ENCODE measurements at regions not wholly inside any gene's neighbourhood (a gene's known extent, or its start where the extent isn't known, plus 50 kb on each side); places are given as distances from the start of the nearest gene placed in this dataset.

DNA sequence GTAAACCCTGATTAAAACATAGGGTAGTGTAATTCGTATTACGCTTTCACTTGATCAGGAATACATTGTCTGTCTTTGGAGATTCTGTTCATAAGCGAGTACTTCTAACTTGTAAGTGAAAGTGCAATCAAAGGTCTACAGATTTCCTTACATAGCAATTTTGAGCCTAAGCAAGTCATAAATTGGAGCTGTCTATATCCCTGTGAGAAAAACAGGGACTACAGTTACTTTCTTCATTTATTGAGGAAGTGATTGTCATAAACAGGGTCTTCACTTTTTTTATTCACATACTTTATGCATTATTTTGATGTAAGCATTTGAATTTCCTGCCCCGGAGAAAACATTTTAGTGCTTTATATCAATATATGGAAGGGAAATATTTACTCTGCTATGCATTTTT lies 670.4 kb downstream of the CBLN2 start:
- DNase-seq: no peak

DNA sequence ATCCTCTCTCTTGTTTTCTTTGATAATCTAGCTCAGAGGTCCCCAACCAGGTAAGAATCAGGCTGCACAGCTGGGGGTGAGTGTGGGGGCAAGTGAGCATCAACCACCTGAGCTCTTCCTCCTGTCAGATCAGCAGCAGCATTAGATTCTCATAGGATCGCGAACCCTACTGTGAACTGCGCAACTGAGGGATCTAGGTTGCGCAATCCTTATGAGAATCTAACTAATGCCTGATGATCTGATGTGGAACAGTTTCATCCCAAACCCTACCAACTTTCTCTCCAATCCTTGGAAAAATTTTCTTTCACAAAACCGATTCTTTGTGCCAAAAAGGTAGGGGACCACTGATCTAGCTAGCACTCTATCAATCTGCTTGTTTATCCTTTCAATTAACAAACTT lies 678.3 kb downstream of the CBLN2 start:
- no peak for DNase-seq

DNA sequence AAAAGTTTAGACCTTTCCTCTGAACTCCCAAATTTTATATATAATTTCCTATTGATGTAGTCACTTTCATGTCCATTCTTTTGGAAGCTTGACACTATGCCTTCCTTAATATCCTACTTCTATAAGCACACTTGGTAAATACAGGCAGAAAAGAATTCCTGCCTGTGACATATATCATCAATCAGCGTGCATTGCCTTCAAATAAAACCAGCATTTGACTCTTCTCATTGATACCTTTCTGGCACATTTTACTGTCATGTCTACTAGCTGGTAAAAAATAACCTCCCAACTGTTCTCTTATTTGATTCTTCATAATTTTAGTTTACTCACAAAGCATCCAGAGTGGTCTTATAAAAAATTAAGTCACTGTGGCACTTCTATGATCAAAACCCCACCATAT lies 693.5 kb downstream of the CBLN2 start:
- no peak for DNase-seq

DNA sequence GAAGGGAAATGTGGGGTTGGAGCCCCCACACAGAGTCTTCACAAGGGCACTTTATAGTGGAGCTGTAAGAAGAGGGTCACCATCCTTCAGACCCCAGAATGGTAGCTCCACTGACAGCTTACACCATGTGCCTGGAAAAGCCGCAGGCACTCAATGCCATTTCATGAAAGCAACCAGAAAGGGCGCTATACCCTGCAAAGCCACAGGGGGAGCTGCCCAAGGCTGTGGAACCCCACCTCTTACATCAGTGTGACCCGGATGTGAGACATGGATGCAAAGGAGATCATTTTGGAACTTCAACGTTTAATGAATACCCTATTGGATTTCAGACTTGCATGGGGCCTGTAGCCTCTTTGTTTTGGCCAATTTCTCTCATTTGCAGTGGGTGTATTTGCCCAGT lies 694.7 kb downstream of the CBLN2 start:
- DNase-seq: no peak

DNA sequence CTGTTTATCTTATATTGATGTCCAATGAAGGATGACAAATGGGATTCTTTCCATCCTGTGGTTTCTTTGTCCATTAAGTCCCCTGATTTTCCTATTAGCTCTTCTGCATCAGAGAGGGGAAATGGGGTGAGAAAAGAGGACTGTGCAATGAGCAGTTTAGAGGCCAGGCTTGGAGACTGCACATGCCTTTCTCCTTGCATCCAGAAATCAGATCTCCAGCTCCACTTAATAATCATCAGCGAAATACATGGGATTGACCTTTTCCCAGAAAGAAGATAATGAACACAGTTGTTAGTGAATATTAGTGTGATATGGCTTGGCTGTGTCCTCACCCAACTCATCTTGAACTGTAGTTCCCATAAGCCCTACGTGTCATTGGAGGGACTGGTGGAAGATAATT lies 697.4 kb downstream of the CBLN2 start:
- no peak for DNase-seq

DNA sequence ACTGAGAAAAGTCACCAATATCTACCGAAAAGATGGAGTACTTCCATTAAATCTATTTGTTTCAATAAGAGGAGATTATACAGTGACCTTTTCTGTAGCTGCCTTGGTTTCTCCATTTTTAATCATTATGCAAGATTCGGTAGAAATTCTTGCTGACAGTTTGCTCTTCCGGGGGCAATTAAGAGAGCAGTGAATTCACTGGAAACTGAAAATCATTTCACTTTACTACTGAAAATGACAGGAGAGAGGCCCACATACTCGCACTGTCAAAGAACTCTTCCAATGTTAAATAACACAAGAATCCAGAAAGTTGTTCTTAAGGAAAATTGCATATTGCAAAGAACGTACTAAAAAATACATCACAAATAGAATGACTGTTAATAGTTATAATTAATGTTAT lies 699.3 kb downstream of the CBLN2 start:
- DNase-seq: no peak

DNA sequence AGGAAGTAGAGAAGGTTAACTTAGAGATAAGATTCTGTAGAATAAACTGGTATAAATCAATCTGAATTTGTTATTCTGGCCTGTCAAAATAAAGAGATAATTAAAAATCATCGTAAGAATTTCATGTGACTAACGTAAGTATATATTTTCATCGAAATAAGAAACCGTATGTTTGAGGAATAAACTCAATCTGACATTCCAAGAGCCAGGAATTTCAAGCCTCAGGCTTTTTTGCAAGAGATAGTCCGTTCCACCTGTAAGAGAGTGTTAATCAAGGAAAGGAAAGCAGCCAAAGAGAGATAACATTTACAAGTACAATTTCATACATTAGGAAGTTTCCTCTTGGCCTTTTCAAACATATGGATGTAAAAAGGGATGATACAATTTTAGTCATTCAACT lies 701.5 kb downstream of the CBLN2 start:
- DNase-seq: no peak

DNA sequence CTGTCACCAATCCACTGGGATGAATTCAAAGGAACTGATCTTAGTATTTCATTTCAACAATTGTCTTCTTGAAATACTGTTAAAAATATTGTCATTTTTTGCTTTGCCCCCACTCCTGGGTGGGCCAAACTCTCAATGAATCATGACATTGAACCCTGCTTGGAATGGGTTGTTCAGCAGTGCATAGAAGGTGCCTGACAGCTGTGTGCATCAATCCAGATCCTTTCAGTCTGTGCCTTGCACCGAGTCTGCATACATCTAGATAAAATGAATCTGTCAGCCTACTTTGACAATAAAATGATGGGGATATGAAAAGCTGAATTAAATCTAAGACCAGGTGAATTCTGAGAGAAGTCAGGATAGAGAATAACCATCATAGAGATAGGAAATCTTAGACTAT lies 706.6 kb downstream of the CBLN2 start:
- DNase-seq: no peak

DNA sequence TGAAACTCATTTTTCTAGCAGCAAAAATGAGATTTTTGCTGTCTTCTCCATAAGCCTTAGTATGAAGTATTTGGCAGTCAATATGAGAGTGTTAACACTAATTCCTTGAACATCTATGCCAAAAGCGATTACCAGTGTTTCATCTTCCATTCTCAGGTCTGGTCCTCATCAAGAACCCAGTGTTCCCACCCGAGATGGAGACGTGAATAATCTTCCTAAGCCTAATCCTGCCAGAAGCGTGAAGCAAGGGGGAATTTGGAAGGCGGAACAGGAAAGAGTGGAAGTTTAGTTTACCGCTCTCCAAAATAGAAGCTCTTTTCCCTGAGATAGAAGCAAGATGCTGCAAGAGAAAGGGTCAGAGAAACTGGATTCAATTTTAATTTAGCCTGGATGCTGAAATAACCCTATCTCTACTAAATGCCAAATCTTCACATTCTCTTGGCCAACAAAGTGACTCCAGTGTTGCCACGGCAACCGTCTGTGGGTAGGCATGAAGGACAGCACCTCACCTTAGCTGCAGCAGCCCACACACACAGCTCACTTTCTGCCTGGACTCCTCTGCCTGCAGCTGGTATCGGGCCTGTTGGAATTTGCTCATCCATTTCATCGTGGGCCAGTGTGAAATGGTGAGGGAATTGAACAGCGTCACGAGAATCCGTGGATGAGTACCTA lies 711.1 kb downstream of the CBLN2 start:
- DNase-seq: no peak

DNA sequence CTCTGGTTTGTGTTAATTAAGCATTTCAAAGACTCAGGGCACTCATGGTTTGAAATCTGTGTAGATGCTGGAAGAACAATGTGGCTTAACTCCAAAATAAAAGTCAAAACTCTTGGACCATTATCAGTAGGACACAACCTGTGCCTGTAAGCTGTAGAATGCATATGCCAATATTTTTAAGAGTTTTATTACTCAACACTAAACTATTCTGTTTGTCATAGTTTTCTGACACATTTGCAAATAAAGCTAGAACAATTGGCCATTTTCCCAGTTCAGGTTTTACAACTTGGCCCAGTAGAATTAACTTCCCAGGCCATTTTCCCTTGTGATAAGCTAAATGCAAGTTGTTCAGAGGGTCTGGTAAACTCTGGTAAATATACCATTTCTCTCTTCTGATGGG lies 713.1 kb downstream of the CBLN2 start:
- no peak for DNase-seq

DNA sequence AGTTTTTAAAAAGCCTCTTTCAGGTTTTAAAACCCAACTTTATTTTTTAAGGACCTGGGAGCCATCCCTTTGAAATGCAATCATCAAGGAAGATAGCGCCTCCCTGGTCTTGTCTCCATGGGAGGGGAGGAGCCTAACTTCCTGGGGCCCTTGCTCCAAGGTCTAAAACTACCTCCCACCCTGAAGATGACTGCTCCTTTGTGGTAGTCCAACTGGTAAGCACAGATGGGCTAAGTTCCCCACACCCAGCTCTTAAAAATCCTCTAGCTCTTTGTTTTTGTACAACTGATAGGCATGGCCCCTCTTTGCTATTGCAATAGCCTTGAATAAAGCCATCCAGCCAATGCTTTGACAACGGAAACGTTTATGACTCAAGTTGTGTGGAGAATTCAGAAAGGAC lies 716.8 kb downstream of the CBLN2 start:
- no peak for DNase-seq

DNA sequence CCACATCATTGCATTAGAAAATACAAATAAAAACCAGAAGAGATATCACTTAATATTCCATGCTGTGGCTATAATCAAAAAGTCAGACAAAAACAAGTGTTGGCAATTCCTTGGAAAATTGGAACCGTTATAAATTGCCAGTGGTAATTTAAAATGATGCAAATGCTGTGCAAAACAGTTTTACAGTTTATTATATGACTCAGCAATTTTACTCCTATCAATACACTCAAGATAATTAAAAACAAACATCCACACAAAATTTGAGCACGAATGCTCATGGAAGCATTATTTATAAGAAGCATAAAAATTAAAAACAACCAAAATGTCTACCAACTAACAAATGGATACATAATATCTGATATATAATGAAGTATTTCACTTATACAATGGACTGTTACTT lies 728.8 kb downstream of the CBLN2 start:
- no peak for DNase-seq

DNA sequence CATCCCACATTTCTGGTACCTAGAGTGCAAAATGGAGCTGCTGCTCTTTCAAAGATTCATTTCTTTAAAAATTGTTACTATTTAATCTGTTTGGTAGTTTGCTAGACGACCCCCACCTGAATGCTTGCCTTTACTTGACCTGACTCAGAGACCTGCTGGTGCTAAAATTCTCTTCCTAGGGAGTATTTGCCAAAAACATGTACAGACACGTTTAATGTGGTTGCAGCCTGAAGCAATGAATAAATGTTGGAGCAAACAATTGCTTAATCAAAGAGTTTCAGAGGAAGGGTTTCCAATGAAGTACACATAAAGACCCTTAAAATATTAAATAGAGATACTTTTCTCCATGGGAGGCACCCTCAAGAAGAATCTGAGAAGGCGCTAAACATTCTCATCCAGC lies 734.4 kb downstream of the CBLN2 start:
- DNase-seq: no peak

DNA sequence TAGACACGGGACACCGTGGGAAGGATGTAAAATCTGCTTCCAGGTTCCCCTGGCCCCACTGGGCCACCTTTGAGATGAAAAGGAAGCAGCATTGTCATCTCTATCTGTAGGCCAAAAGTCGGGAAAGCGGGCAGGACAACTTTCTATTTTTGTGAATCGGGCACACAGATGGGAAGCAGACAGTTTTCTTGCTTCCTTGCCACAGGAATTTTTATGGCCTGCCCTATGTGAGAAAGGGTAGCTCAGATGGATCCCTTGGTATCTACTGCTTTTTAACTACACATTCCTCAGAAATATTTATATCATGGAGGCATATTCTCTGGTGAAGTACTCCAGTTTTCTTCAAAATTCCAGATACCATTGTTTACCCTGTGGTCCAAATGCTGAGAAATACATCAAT lies 735.5 kb downstream of the CBLN2 start:
- no peak for DNase-seq

DNA sequence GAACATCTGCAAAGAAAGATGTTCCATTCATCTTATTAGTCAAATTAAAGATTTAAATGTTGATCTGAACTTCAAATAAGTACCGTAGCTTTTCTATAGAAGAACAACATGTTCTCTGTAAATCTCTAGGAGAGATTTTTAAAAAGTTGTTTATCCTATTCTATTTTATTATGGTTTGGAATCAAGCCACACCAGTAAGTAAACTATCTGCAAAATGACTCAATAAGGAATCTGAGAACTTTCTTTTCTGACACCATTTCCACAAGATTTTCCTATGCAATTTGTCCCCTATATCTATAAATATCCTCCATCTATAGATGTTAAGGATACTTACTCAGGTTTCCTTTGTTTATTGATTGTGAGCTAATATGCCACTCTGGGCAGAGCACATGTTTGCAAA lies 736.6 kb downstream of the CBLN2 start:
- DNase-seq: no peak

DNA sequence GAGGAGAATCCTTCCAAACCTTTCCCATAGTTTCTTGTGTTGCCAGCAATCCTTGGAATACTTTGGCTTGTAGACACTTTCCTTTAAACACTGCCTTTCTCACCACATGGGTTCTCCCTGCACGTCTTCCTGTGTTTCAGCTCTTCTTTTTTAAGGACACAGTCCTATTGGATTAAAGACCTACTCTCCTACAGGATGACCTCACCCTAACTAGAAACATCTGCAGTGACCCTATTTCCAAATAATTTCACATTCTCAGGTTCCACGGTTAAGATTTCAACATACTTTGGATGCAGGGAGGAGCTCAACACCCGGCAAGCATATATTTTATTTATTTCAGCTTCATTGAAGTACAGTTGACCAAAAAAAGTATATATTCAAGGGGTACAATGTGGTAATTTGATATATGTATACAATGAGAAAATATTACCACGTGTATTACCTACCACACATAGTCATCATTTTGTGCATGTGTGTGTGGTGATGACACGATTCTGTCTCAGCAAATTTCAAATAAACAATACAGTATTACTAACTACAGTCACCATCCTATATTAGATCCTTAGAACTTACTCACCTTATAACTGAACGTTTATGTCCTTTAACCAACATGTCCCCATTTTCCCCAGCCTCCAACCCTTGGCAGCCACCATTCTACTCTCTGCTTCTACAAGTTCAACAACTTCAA lies 745.0 kb downstream of the CBLN2 start:
- DNase-seq: no peak

DNA sequence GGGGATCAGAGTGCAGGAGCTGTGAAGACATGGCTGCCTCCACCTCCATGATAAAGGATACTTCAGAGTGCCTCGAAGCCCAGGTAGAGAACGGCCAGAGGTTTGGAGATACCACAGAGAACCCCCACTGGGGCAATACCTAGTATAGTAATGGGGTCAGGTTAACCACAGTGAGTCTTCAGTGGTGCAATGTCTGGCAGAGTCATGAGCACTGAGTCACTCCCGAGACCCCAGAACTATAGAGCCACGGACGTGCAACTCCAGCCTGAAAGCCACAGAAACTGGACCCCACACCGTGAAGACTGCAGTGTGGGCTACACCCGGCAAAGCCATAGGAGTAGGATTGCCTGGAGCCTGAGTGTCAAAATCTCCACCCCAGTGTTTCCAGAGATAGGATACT lies 746.6 kb downstream of the CBLN2 start:
- no peak for DNase-seq

DNA sequence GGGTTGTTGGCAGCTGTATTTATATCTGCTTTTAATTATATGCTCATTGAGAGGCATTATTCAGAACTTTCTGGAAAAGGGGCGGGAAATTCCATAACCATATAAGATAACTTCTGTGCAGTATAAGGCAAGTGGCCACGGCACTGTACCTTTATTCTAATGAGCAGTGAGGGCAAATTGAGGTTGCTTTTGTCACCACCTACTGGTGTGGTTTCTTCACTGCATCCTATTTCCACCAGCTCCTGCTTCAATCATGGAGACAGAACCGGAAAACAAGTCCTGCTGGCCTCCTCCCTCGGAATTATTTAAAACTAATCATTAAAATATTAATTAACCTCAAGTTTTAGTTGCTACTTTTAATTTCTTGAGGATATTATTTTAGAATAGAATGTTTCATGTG lies 759.4 kb downstream of the CBLN2 start:
- DNase-seq: no peak

DNA sequence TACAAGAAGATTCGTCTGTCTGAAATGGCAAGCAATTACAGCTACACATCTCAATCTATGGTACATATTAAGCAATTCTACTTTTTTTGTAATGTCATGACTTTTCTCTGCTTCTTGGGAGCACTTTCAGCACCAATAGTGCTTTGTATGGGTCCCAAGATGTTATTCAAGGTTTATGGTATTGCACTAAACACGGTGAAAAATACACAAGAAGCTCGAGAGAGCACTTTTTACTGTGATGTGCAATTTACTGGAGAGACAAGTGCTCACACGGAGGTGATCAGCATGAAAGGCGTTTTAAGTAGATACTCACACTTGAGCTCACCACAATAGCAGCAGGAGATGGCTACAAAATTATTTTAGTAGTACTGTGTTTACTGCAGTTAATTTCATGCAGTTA lies 783.6 kb downstream of the CBLN2 start:
- DNase-seq: no peak

DNA sequence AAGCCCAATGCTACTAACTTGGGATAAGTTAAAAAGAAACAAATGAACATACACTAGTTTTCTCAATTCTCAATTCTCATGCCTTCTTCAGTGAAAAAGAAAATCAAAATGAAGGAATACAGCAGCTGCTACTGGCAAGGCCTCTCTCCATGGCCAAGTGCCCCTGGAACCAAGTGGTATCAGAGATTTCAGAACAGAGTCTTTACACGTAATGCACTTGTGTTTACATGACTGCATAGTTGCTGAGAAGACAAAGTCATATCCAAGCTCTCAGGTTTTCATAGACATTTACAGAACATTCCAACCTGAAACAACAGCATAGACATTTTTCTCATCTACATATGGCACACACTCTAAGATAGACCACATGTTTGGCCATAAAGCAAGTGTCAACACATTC lies 789.9 kb downstream of the CBLN2 start:
- no peak for DNase-seq

DNA sequence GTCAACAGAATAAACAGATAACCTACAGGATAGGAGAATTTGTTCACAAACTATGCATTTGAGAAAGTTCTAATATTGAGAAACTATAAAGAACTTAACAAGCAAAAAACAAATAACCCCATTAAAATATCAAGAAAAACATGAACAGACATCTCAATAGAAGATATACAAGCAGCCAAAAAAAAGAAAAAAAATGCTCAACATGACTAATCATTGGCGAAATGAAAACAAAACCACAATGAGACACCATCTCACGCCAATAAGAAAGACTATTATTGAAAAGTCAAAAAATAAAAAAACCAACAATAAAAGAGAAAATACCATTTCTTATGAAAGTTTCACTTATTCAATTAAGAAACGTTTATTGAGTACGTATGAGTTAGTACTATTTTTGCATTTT lies 800.5 kb downstream of the CBLN2 start:
- no peak for DNase-seq

DNA sequence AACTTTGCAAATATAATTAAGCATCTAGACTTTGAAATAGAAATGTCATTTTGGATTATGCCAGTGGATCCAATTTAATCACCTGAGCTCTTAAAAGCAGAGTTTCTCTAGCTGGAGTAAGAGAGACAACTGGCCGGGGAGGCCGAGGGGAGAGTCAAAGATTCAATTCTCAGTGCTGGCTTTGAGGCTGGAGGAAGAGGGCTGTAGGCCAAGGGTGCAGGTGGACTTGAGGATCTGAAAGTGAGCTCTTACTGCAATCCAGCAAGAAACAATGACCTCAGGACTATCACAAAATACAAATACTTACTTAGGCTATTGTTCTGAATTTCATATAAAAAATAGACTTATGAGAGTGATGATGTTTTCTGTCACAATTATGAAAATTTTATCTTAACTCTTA lies 814.5 kb downstream of the CBLN2 start:
- DNase-seq: no peak

DNA sequence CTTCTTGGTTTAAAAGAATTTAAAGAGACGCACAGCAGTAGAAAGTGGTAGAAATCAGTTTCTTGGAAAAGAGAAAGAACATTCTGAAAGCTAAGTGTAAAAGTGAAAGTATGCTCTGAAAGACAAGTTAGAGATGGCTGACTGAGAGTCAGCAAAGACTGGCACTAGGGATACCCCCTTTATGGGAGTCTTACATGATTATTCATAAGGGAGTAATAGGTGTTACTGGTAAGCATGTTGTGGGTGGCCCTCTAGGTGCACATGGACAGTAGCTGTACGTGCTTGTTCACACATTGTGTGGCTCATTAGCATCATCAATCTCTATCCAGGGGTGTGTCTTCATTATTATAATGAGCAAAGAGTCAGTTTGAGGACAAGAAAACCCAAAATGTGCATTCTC lies 816.2 kb downstream of the CBLN2 start:
- no peak for DNase-seq

DNA sequence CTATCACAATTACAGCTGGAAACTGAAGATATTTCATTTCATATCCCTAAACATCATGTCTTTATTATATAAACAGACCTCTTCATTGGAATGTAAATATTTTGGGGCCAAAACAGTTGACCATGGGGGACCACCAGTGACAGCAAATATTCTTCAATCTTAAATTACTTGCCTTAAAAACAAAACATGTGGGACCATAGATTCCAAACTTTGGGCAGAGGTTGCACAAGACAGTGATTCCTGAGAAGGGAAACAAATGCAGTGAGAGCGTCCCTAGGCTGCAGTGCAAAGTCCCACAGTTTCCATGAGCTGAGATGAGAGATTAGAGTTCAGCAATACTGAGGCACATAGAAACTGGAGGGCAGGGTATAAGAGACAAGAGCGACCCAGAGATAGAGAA lies 818.9 kb downstream of the CBLN2 start:
- no peak for DNase-seq

DNA sequence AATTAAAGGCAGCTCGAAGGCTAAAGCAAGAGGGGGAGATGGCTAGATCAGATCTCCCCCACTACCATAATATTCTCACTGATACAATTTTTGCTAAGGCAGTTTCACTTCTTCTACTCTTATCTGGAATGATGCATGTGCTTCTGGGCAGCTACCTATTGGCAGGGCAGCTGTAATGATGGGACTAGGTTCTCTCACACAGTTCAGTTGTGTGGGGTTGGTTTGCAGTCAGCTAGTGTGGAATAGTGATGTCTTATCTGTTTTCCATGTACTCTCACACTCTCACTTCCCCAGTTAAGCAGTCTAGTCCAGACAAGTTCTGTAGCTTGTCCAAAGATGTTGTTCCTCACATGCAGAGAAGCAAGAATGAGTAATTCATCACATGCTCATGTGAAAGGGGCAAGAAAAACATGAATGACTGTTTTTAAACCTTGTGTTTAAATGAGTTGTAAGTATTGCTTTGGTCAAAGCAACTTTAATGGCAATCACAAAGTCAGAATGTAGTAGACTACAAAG lies 836.1 kb downstream of the CBLN2 start:
- DNase-seq: no peak

Data from NK-92 treated with Interleukin-12 subunit alpha and Interleukin-12 subunit beta, amount 100 ng/mL, for 24 hours (cell line).